Lung (tissue), 11 donors: ENCODE measurements at regions not wholly inside any gene's neighbourhood (a gene's known extent, or its start where the extent isn't known, plus 50 kb on each side); places are given as distances from the start of the nearest gene placed in this dataset.

ENCODE experiments used
- ATAC-seq: fragments of 200-7000 bp; cut with Tn5 transposase; one replicate; pipeline ENCODE4 v1.9.1; 2020; ENCODE audit warnings: moderate number of reproducible peaks; ENCODE audit not compliant: insufficient read depth, low FRiP score
- DNase-seq, 3 donors: peaks; one replicate each; pipeline ENCODE4 v3.0.0-alpha.2; 2013 to 2017
- H3K27ac ChIP-seq, 2 donors: one replicate each; pipeline ENCODE4 v1.5.1; 2013; ENCODE audit warnings: mild to moderate bottlenecking in 2 of 2, moderate library complexity in 2 of 2, control low read depth in 1 of 2, inconsistent platforms in 1 of 2, low read depth in 1 of 2, low read length in 1 of 2
- H3K27me3 ChIP-seq, 3 donors: one replicate each; pipeline ENCODE4 v1.5.1; 2013; ENCODE audit warnings: low read length in 2 of 3; ENCODE audit not compliant: control insufficient read depth in 3 of 3, insufficient read depth in 3 of 3
- H3K36me3 ChIP-seq, 4 donors: one replicate each; pipeline ENCODE4 v1.5.1; 2013; ENCODE audit warnings: low read length in 4 of 4, mild to moderate bottlenecking in 1 of 4, moderate library complexity in 1 of 4; ENCODE audit not compliant: control insufficient read depth in 4 of 4, insufficient read depth in 4 of 4
- H3K4me1 ChIP-seq, 5 donors: one replicate each; pipeline ENCODE4 v1.5.1; 2013; ENCODE audit warnings: low read length in 5 of 5, mild to moderate bottlenecking in 2 of 5, moderate library complexity in 1 of 5; ENCODE audit not compliant: control insufficient read depth in 5 of 5, insufficient read depth in 5 of 5
- H3K4me3 ChIP-seq: one replicate; pipeline ENCODE4 v1.5.1; 2013; ENCODE audit warnings: mild to moderate bottlenecking, control low read depth, moderate library complexity
- H3K9ac ChIP-seq, 2 donors: one replicate each; pipeline ENCODE4 v1.5.1; 2013; ENCODE audit warnings: low read length in 2 of 2, control low read depth in 1 of 2; ENCODE audit not compliant: insufficient read depth in 1 of 2
- H3K9me3 ChIP-seq, 4 donors: one replicate each; pipeline ENCODE4 v1.5.1; 2013; ENCODE audit warnings: low read length in 3 of 4, mild to moderate bottlenecking in 1 of 4, moderate library complexity in 1 of 4; ENCODE audit not compliant: control insufficient read depth in 4 of 4, insufficient read depth in 3 of 4
- WGBS, 2 donors: extraction: QIAGEN DNeasy Blood & Tissue Kit; methylation state at CpG; one replicate each; pipeline ENCODE4 v1.1.7; 2013; 5-methylcytosine and 5-hydroxymethylcytosine counted together
- TF ChIP-seq, protein P1 (sequence below): IDR thresholded peaks from 2 replicates; pipeline ENCODE4 v1.5.1; 2012; ENCODE audit warnings: mild to moderate bottlenecking; ENCODE audit errors: control extremely low read depth, extremely low read depth
- donor health status: control.
- donor health status: control.
- donor health status: Bipolar disorder and iron deficiency.
- donor health status: healthy.
- donor health status: DM: yes; HTN: yes; CAD: no.

DNA sequence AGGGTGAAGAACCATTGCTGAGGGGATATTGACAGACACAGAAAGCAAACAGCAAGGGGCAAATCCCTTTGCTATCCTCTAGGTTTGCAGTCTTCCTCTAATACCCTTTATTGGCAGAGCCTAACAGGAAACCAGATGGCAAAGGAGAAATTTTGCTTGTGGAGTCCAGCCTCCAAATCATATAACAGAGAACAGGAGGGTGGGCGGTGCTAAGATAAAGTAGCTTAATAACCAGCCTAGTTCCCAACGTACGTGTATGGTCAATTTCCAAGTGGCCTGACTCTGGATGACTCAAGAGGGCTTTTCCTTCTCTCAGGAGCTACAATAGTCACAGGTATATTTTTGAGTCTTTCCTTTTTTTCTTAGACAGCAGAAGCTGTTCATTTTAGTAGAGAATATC lies 404.5 kb downstream of the PDCD6IP start:
- H3K9ac ChIP-seq: no peak overlapping the region
- no peak overlapping the region for H3K27ac ChIP-seq
- no peaks in the 10 kb centered on the region for H3K9me3 ChIP-seq
- no peaks in the 10 kb centered on the region for H3K36me3 ChIP-seq
- TF ChIP-seq, protein P1, sequence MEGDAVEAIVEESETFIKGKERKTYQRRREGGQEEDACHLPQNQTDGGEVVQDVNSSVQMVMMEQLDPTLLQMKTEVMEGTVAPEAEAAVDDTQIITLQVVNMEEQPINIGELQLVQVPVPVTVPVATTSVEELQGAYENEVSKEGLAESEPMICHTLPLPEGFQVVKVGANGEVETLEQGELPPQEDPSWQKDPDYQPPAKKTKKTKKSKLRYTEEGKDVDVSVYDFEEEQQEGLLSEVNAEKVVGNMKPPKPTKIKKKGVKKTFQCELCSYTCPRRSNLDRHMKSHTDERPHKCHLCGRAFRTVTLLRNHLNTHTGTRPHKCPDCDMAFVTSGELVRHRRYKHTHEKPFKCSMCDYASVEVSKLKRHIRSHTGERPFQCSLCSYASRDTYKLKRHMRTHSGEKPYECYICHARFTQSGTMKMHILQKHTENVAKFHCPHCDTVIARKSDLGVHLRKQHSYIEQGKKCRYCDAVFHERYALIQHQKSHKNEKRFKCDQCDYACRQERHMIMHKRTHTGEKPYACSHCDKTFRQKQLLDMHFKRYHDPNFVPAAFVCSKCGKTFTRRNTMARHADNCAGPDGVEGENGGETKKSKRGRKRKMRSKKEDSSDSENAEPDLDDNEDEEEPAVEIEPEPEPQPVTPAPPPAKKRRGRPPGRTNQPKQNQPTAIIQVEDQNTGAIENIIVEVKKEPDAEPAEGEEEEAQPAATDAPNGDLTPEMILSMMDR: no peak
- no peak overlapping the region for H3K4me3 ChIP-seq
- 65 to 85% methylated on average over 3 of the region's 3 CpGs for WGBS, 2 donors
- no peak for DNase-seq
- H3K27me3 ChIP-seq: no peaks in the 10 kb centered on the region
- H3K4me1 ChIP-seq: no peaks in the 10 kb centered on the region
- no peak for ATAC-seq

DNA sequence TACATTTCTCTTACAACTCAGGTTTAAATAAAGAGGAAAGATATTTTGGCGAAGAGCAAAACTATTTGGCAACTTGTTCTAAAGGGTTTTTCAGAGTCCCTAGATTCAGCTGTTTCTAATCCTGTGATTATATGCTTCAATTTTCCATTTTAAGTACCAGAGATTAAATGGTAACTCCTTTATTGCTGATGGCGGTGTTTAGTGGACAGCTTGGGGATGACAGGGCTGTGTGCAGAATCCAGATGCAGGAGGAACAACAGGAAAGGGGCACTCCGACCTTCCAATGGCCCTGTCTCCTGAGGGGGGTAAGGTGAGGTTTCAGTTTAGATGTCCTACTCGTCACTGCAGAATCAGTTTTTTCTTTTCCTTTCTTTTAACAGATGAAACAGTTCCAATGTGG lies 405.0 kb downstream of the PDCD6IP start:
- H3K4me3 ChIP-seq: no peak overlapping the region
- no peaks in the 10 kb centered on the region for H3K9me3 ChIP-seq
- DNase-seq (no peak), ATAC-seq (no peak)
- H3K27me3 ChIP-seq: no peaks in the 10 kb centered on the region
- 80 to 90% methylated on average over 4 of the region's 4 CpGs for WGBS, 2 donors
- H3K4me1 ChIP-seq: no peaks in the 10 kb centered on the region
- no peak overlapping the region for H3K27ac ChIP-seq
- H3K9ac ChIP-seq: no peak overlapping the region
- H3K36me3 ChIP-seq: no peaks in the 10 kb centered on the region
- TF ChIP-seq, protein P1: no peak

DNA sequence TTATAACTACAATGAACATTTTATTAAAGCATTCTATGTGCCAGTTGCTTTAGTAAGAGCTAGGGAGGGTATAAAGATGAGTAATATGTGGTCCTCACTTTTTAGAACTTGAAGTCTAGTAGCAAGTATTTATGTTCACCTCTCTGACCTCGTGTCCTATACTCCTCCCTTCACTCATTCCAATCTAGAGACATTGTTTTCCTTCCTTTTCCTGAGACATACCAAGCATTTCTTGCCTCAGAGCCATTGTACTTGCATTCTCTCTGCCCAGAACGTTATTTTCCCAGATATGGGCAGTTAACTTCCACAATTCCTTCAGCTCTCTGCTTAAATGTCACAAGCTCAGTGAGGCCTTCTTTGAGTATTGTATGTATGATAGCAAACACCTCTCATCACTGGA lies 408.6 kb downstream of the PDCD6IP start:
- Histone ChIP-seq H3K27me3 (no peaks in the 10 kb centered on the region), H3K4me1 (peaks cover 0 to 2% (median 0%) of the 10 kb centered on the region in 5 donors), H3K4me3 (no peak overlapping the region), H3K9me3 (no peaks in the 10 kb centered on the region), H3K36me3 (no peaks in the 10 kb centered on the region), H3K9ac (no peak overlapping the region), H3K27ac (no peak overlapping the region)
- WGBS, 2 donors: 29 to 53% methylated on average over 2 of the region's 2 CpGs
- no peak for ATAC-seq
- DNase-seq: no peak
- TF ChIP-seq, protein P1: no peak

DNA sequence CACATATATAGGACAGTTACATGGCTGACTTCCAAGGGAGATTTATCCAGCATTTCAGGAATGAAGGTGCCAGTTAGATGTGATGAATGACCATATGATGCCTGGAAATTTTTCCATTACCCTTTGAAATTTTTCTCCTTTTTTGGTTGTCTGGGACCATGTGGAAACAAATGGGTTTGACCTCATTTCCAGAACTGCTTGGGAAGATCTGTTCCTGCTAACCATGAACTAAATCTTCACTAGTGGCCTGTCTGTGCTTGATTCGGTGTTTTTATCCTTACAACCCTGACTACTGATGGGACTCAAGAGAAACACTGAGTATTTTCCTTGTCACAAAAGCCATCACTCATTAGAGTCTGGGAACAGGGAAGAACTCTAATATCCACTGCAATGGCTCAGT lies 409.4 kb downstream of the PDCD6IP start:
- ATAC-seq (no peak), DNase-seq (no peak)

More for the DNA sequence above, 409.4 kb downstream of the PDCD6IP start:
- TF ChIP-seq, protein P1: no peak
- no peak overlapping the region for H3K4me3 ChIP-seq
- H3K9me3 ChIP-seq: no peaks in the 10 kb centered on the region
- H3K27ac ChIP-seq: no peak overlapping the region
- H3K9ac ChIP-seq: no peak overlapping the region
- 93 to 94% methylated on average over 1 of the region's 1 CpG for WGBS, 2 donors
- peaks cover 0 to 2% (median 0%) of the 10 kb centered on the region in 5 donors for H3K4me1 ChIP-seq
- no peaks in the 10 kb centered on the region for H3K36me3 ChIP-seq
- H3K27me3 ChIP-seq: no peaks in the 10 kb centered on the region
